GM12878 (cell line): ENCODE measurements at regions not wholly inside any gene's neighbourhood (a gene's known extent, or its start where the extent isn't known, plus 50 kb on each side); places are given as distances from the start of the nearest gene placed in this dataset.

Experiments used
- CTCF ChIP-seq, 3 experiments: IDR thresholded peaks in 2 of 3; conservative IDR thresholded peaks in 1 of 3; 2 replicates each; pipeline ENCODE4 v1.5.1; 2011; ENCODE audit warnings: low read depth in 3 of 3, low read length in 3 of 3, mild to moderate bottlenecking in 3 of 3, control low read depth in 2 of 3, moderate library complexity in 2 of 3, inconsistent platforms in 1 of 3, mixed read lengths in 1 of 3; ENCODE audit not compliant: control insufficient read depth in 2 of 3, insufficient read depth in 1 of 3; ENCODE audit errors: extremely low read depth in 1 of 3
- ESRRA ChIP-seq: IDR thresholded peaks from 2 replicates; pipeline ENCODE4 v1.6.1; 2012; ENCODE audit warnings: mild to moderate bottlenecking, low read length, improper control_type of control experiment

DNA sequence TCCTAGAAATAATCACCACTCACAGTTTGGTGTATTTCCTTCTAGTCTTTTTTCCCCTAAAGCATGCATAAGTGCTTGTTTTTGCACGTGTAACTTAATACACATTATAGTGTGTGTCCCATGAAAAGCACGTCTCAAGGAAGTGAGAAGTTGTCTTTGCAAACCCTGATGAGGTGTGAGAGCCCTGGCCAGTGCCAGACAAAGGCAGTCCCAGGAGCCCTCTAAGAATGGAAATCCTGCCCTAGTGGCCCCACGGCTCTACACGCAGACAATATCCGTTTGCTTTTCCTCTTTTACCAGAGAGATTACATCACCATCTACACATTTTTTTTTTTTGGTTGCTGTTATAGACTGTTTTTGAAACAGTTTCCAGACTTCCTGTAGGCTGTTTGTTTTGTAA is 85.5 kb upstream of the FZD10 start:
- TF ChIP-seq CTCF (IDR thresholded peaks at IDR 0.05 in 2 of 3, conservative IDR thresholded peaks at IDR 0.05 in 1 of 3; ENCODE audit: control insufficient read depth in 2 of 3, extremely low read depth in 1 of 3, insufficient read depth in 1 of 3, low read depth in 3 of 3, low read length in 3 of 3) (no peak), ESRRA (no peak)
